H9 (cell line): ENCODE measurements at regions not wholly inside any gene's neighbourhood (a gene's known extent, or its start where the extent isn't known, plus 50 kb on each side); places are given as distances from the start of the nearest gene placed in this dataset.

ENCODE experiments used
- DNase-seq: peaks from one replicate; pipeline ENCODE4 v3.0.0-alpha.2; 2017
- H2AFZ ChIP-seq: one replicate; pipeline ENCODE4 v1.6.1; 2013; ENCODE audit warnings: mild to moderate bottlenecking, low read length, control low read depth, moderate library complexity
- H2AK5ac ChIP-seq: 2 replicates; pipeline ENCODE4 v1.6.1; 2013; ENCODE audit warnings: low read length, control low read depth, mixed read lengths; ENCODE audit not compliant: insufficient read length
- H2BK120ac ChIP-seq: one replicate; pipeline ENCODE4 v1.6.1; 2013; ENCODE audit warnings: low read depth, mild to moderate bottlenecking, low read length, control low read depth, inconsistent platforms; ENCODE audit not compliant: poor library complexity, severe bottlenecking
- H2BK12ac ChIP-seq: 2 replicates; pipeline ENCODE4 v1.6.1; 2013; ENCODE audit warnings: low read length, control low read depth, mixed read lengths, low read depth; ENCODE audit not compliant: insufficient read length
- H2BK15ac ChIP-seq: 2 replicates; pipeline ENCODE4 v1.6.1; 2013; ENCODE audit warnings: low read depth, low read length, control low read depth
- H2BK20ac ChIP-seq: one replicate; pipeline ENCODE4 v1.6.1; 2013; ENCODE audit warnings: low read depth, mild to moderate bottlenecking, low read length, control low read depth, inconsistent platforms; ENCODE audit not compliant: poor library complexity, severe bottlenecking
- H2BK5ac ChIP-seq: 2 replicates; pipeline ENCODE4 v1.6.1; 2013; ENCODE audit warnings: low read length, control low read depth, mixed read lengths; ENCODE audit not compliant: insufficient read length
- H3K14ac ChIP-seq: 2 replicates; pipeline ENCODE4 v1.6.1; 2013; ENCODE audit warnings: low read length, control low read depth; ENCODE audit not compliant: insufficient read depth
- H3K18ac ChIP-seq: 2 replicates; pipeline ENCODE4 v1.6.1; 2013; ENCODE audit warnings: low read depth, mild to moderate bottlenecking, mixed read lengths, low read length, control low read depth; ENCODE audit not compliant: insufficient read length
- H3K23ac ChIP-seq: 2 replicates; pipeline ENCODE4 v1.6.1; 2013; ENCODE audit warnings: low read length, control low read depth, mixed read lengths, low read depth; ENCODE audit not compliant: insufficient read length
- H3K23me2 ChIP-seq: 2 replicates; pipeline ENCODE4 v1.6.1; 2013; ENCODE audit warnings: low read depth, mild to moderate bottlenecking, mixed read lengths, low read length, control low read depth; ENCODE audit not compliant: insufficient read length, poor library complexity, severe bottlenecking
- H3K27ac ChIP-seq: 2 replicates; pipeline ENCODE4 v1.5.1; 2013; ENCODE audit warnings: low read length, control low read depth, mixed read lengths, low read depth; ENCODE audit not compliant: insufficient read length
- H3K27me3 ChIP-seq: 2 replicates; pipeline ENCODE4 v1.6.1; 2013; ENCODE audit warnings: low read length, control low read depth, inconsistent platforms; ENCODE audit not compliant: insufficient read depth
- H3K4ac ChIP-seq: 2 replicates; pipeline ENCODE4 v1.6.1; 2013; ENCODE audit warnings: low read depth, mild to moderate bottlenecking, control low read depth, inconsistent platforms, low read length, moderate library complexity
- H3K4me1 ChIP-seq: 2 replicates; pipeline ENCODE4 v1.6.1; 2013; ENCODE audit warnings: low read length, control low read depth, inconsistent platforms; ENCODE audit not compliant: insufficient read depth
- H3K4me2 ChIP-seq: 2 replicates; pipeline ENCODE4 v1.6.1; 2013; ENCODE audit warnings: low read length, control low read depth, mixed read lengths; ENCODE audit not compliant: insufficient read length, insufficient read depth
- H3K56ac ChIP-seq: 2 replicates; pipeline ENCODE4 v1.6.1; 2013; ENCODE audit warnings: low read depth, mild to moderate bottlenecking, mixed read lengths, low read length, control low read depth; ENCODE audit not compliant: insufficient read length
- H3K79me1 ChIP-seq: 2 replicates; pipeline ENCODE4 v1.6.1; 2013; ENCODE audit warnings: low read depth, mild to moderate bottlenecking, moderate library complexity, low read length, control low read depth, inconsistent platforms; ENCODE audit not compliant: insufficient read depth, poor library complexity, severe bottlenecking
- H3K79me2 ChIP-seq: 2 replicates; pipeline ENCODE4 v1.6.1; 2013; ENCODE audit warnings: low read length, control low read depth, inconsistent platforms; ENCODE audit not compliant: insufficient read depth
- H3K9ac ChIP-seq: 2 replicates; pipeline ENCODE4 v1.6.1; 2013; ENCODE audit warnings: low read length, control low read depth, mixed read lengths; ENCODE audit not compliant: insufficient read length; ENCODE audit errors: extremely low read depth
- H3K9me3 ChIP-seq: one replicate; pipeline ENCODE4 v1.6.1; 2013; ENCODE audit warnings: low read depth, low read length, inconsistent platforms; ENCODE audit not compliant: control insufficient read depth
- H3T11ph ChIP-seq: one replicate; pipeline ENCODE4 v1.6.1; 2013; ENCODE audit warnings: mild to moderate bottlenecking, low read length, control low read depth, inconsistent platforms
- H4K20me1 ChIP-seq: one replicate; pipeline ENCODE4 v1.6.1; 2013; ENCODE audit not compliant: control insufficient read depth, insufficient read length, insufficient read depth
- H4K5ac ChIP-seq: 2 replicates; pipeline ENCODE4 v1.6.1; 2013; ENCODE audit warnings: low read depth, mild to moderate bottlenecking, mixed read lengths, low read length, control low read depth; ENCODE audit not compliant: insufficient read length
- H4K8ac ChIP-seq: replicated peaks from 2 replicates; pipeline ENCODE4 v1.6.1; 2013; ENCODE audit warnings: low read length, control low read depth, mixed read lengths, low read depth; ENCODE audit not compliant: insufficient read length
- H4K91ac ChIP-seq: 2 replicates; pipeline ENCODE4 v1.6.1; 2013; ENCODE audit warnings: low read depth, mild to moderate bottlenecking, moderate library complexity, mixed read lengths, low read length, control low read depth; ENCODE audit not compliant: insufficient read length
- H3K27ac Mint-ChIP-seq, 3 experiments: 2 replicates in 2 of 3; 3 replicates in 1 of 3; pipeline ENCODE4 v1.8.0; 2020 to 2021; ENCODE audit warnings: mixed read lengths in 3 of 3, mild to moderate bottlenecking in 1 of 3, moderate library complexity in 1 of 3
- H3K27me3 Mint-ChIP-seq: 2 replicates; pipeline ENCODE4 v1.8.0; 2021; ENCODE audit warnings: low read depth, mild to moderate bottlenecking, moderate library complexity, mixed read lengths
- H3K36me3 Mint-ChIP-seq, 3 experiments: 2 replicates in 2 of 3; 3 replicates in 1 of 3; pipeline ENCODE4 v1.8.0; 2020 to 2021; ENCODE audit warnings: low read depth in 3 of 3, mixed read lengths in 3 of 3; ENCODE audit not compliant: insufficient read depth in 1 of 3
- H3K4me1 Mint-ChIP-seq, 2 experiments: 2 replicates each; pipeline ENCODE4 v1.8.0; 2020; ENCODE audit warnings: mixed read lengths in 2 of 2
- H3K4me3 Mint-ChIP-seq, 2 experiments: 2 replicates in 1 of 2; 3 replicates in 1 of 2; pipeline ENCODE4 v1.8.0; 2020 to 2021; ENCODE audit warnings: mild to moderate bottlenecking in 2 of 2, mixed read lengths in 2 of 2, moderate library complexity in 1 of 2
- H3K9me3 Mint-ChIP-seq, 2 experiments: 2 replicates in 1 of 2; 3 replicates in 1 of 2; pipeline ENCODE4 v1.8.0; 2020; ENCODE audit warnings: mild to moderate bottlenecking in 2 of 2, mixed read lengths in 2 of 2, moderate library complexity in 1 of 2
- CTCF ChIP-seq: fragments of 200-600 bp; sonication (generic); conservative IDR thresholded peaks from 3 replicates; pipeline ENCODE4 v1.8.0; 2021; ENCODE audit warnings: antibody characterized with exemption, mild to moderate bottlenecking
- WGBS: extraction: QIAGEN DNeasy Blood & Tissue Kit; methylation state at CpG from one replicate; pipeline ENCODE4 v1.1.7; 2013; ENCODE audit warnings: missing lambda C conversion rate, low lambda C conversion rate, mixed read lengths; ENCODE audit not compliant: insufficient read length; ENCODE audit errors: extremely low coverage; 5-methylcytosine and 5-hydroxymethylcytosine counted together

- Mint-ChIP-seq H3K4me1 (peaks cover 21 to 35% of the 10 kb centered on the region in 2 experiments), H3K9me3 (no peaks in the 10 kb centered on the region), H3K36me3 (no peaks in the 10 kb centered on the region), H3K27me3 (no peaks in the 10 kb centered on the region), H3K4me3 (no peak overlapping the region; a peak in 1 of 5 replicates), H3K27ac (peak overlapping the region in 2 of 3 experiments; percentile 61 to 79; a peak in 2 of 7 replicates)
- Histone ChIP-seq H3K14ac (no peak overlapping the region), H3K27me3 (no peaks in the 10 kb centered on the region), H2BK120ac (no peak overlapping the region), H3K4me2 (no peak overlapping the region), H2BK5ac (no peak overlapping the region), H3K4me1 (no peaks in the 10 kb centered on the region; the same call in 1 of the 2 replicates), H3K9ac (no peak overlapping the region), H2BK20ac (no peak overlapping the region), H3K4ac (no peak overlapping the region), H4K91ac (no peak overlapping the region), H2AFZ (no peak overlapping the region), H3K23me2 (no peaks in the 10 kb centered on the region), H3K27ac (no peak overlapping the region), H3K23ac (no peak overlapping the region), H3T11ph (no peak overlapping the region), H3K18ac (no peak overlapping the region), H2BK12ac (no peak overlapping the region), H3K9me3 (no peaks in the 10 kb centered on the region), H4K8ac (no peak overlapping the region), H3K79me2 (no peaks in the 10 kb centered on the region), H2BK15ac (no peak overlapping the region), H4K5ac (no peak overlapping the region), H3K79me1 (no peaks in the 10 kb centered on the region), H2AK5ac (no peak overlapping the region), H3K56ac (no peak overlapping the region), H4K20me1 (no peaks in the 10 kb centered on the region)
- TF ChIP-seq CTCF, result no peak
- WGBS, result no CpG with 5 or more reads among the region's 4 CpGs
- no peak for DNase-seq
Measured at GRCh38 chr2:62340994-62341484, 145.1 kb downstream of the B3GNT2 start.
